Heart right ventricle (tissue), 16 donors: ENCODE measurements at regions not wholly inside any gene's neighbourhood (a gene's known extent, or its start where the extent isn't known, plus 50 kb on each side); places are given as distances from the start of the nearest gene placed in this dataset.
A peak's percentile ranks its signal among the peaks of the same experiment; 100 is the strongest.

Source experiments
- ATAC-seq, 8 donors: fragments of 200-7000 bp; cut with Tn5 transposase; one replicate each; pipeline ENCODE4 v1.9.1; 2020; ENCODE audit warnings: mild to moderate bottlenecking in 8 of 8, moderate library complexity in 8 of 8, moderate number of reproducible peaks in 1 of 8
- DNase-seq, 2 donors: peaks; one replicate each; pipeline ENCODE4 v3.0.0-alpha.2; 2020
- H3K27ac ChIP-seq, 10 donors: fragments of 200-600 bp; sonication (generic) in 2 of 10; one replicate each; pipeline versions ENCODE4 v1.5.0 to v1.8.0; 2020 to 2022; ENCODE audit warnings: mild to moderate bottlenecking in 3 of 10
- H3K27me3 ChIP-seq, 7 donors: fragments of 200-600 bp; one replicate each; pipeline ENCODE4 v1.8.0; 2021 to 2022; ENCODE audit warnings: mild to moderate bottlenecking in 2 of 7
- H3K36me3 ChIP-seq, 9 donors: fragments of 200-600 bp; sonication (generic) in 1 of 9; one replicate each; pipeline versions ENCODE4 v1.5.0 to v1.8.0; 2020 to 2022; ENCODE audit warnings: mild to moderate bottlenecking in 2 of 9
- H3K4me1 ChIP-seq, 9 donors: fragments of 200-600 bp; sonication (generic) in 1 of 9; one replicate each; pipeline versions ENCODE4 v1.5.0 to v1.8.0; 2020 to 2022; ENCODE audit warnings: mild to moderate bottlenecking in 4 of 9
- H3K4me3 ChIP-seq, 10 donors: fragments of 200-600 bp; sonication (generic) in 2 of 10; one replicate each; pipeline versions ENCODE4 v1.5.0 to v1.8.0; 2020 to 2022; ENCODE audit warnings: mild to moderate bottlenecking in 7 of 10, moderate library complexity in 2 of 10
- H3K9me3 ChIP-seq, 11 donors: fragments of 200-600 bp in 10 of 11; sonication (generic) in 2 of 11; one replicate each; pipeline versions ENCODE4 v1.5.0 to v1.8.0; 2013 to 2022; ENCODE audit warnings: mild to moderate bottlenecking in 2 of 11, control low read depth in 1 of 11, moderate library complexity in 1 of 11
- WGBS, 2 donors: extraction: QIAGEN DNeasy Blood & Tissue Kit; methylation state at CpG; one replicate each; pipeline ENCODE4 v1.1.7; 2013; ENCODE audit warnings: inconsistent platforms in 1 of 2; 5-methylcytosine and 5-hydroxymethylcytosine counted together
- intact Hi-C, 10 donors: fragments of 100-400 bp; cut with DNase I; formaldehyde crosslinking; loops; one replicate each; pipeline versions ENCODE4 v1.11.1 to v1.14.2; 2022
- TF ChIP-seq, protein P1 (sequence below), 9 donors: fragments of 200-600 bp; sonication (generic) in 2 of 9; IDR thresholded peaks; one replicate each; pipeline versions ENCODE4 v1.5.0 to v1.8.0; 2021 to 2022; ENCODE audit warnings: antibody characterized with exemption in 9 of 9, mild to moderate bottlenecking in 5 of 9, moderate library complexity in 1 of 9
- donor health status: Arrhythmogenic right ventricular cardiomyopathy.
- donor health status: ischemic (EF 13 %, LVEDD 7.1; RV severe dilation, severe dysfunction).
- donor health status: healthy with polysubstance abuse.
- donor health status: DM: no; HTN: yes; CAD: no.
- donor health status: DM: no; HTN: no; CAD: no.
- donor health status: ischemic (EF 25% LVEDD 6.9; RV normal size, moderate dysfunction).
- donor health status: ischemic (EF 25% LVEDD 5.7; RV mildly dilated, moderate dysfunction).
- donor health status: healthy.
- donor health status: DM: yes; HTN: yes; CAD: no.
- donor health status: Ischemic cardiomyopathy.
- donor health status: ischemic (EF 35%, LVEDD 5.7; RV mildly dilated, moderate dysfunction).
- donor health status: nonischemic (EF 11% LVEDD 7.7; RV severe dilation, severe dysfunction).
- donor health status: DM: yes; HTN: yes; CAD: no.
- donor health status: PGD.
- donor health status: ischemic (EF 29% LVEDD 5.4; RV normal size, mild dysfunction).
- donor health status: nonischemic (EF 23%, LVEDD 6.1; RV moderate dilation, normal function).

DNA sequence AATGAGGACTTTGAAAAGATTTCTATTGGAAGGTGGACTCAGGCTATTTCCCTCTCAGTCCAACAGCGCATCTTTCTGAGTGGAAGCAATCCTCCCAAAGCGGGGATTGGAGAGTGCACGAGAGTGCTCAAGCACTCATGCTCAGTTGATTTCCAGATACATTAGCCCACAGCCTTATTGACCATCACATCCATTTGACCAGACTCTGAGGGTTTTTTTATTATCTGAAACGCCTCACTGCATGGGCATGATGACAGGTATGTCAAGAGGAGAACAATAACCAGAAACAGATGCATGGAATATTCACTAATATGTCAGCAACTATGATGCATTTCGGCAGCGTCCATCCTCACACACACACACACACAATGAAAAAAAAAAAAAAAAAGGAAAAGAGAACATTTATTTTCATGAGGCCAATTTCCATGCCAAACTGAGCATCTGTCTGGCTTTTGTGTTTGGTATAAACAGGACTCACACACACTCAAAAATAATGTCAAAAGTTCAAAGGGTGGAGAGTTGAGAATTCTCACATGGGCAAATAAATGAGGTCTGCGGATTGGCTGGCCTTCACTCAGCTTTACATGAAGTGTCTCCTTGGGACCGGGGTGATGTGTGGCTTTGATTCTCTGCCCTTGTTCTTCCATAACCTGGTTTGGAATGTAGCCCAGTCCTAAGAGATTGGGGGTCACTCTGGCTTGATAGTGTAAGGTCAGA is 371.6 kb downstream of the MCTP2 start:
- ATAC-seq = no peak
- H3K4me1 ChIP-seq = peaks cover 0 to 15% (median 12%) of the 10 kb centered on the region in 9 donors
- WGBS, 2 donors = 36 to 39% methylated on average over 8 of the region's 8 CpGs
- TF ChIP-seq, protein P1, sequence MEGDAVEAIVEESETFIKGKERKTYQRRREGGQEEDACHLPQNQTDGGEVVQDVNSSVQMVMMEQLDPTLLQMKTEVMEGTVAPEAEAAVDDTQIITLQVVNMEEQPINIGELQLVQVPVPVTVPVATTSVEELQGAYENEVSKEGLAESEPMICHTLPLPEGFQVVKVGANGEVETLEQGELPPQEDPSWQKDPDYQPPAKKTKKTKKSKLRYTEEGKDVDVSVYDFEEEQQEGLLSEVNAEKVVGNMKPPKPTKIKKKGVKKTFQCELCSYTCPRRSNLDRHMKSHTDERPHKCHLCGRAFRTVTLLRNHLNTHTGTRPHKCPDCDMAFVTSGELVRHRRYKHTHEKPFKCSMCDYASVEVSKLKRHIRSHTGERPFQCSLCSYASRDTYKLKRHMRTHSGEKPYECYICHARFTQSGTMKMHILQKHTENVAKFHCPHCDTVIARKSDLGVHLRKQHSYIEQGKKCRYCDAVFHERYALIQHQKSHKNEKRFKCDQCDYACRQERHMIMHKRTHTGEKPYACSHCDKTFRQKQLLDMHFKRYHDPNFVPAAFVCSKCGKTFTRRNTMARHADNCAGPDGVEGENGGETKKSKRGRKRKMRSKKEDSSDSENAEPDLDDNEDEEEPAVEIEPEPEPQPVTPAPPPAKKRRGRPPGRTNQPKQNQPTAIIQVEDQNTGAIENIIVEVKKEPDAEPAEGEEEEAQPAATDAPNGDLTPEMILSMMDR (IDR thresholded peaks at IDR 0.05) = no peak
- intact Hi-C loops = no loop called here
- peaks cover 0 to 6% (median 0%) of the 10 kb centered on the region in 7 donors for H3K27me3 ChIP-seq
- no peak overlapping the region for H3K27ac ChIP-seq
- no peak overlapping the region for H3K4me3 ChIP-seq
- DNase-seq = no peak
- H3K36me3 ChIP-seq = no peaks in the 10 kb centered on the region
- no peaks in the 10 kb centered on the region for H3K9me3 ChIP-seq

- Histone ChIP-seq H3K27ac (peak overlapping the region in 2 of 10 donors; percentile 51 to 56), H3K36me3 (no peaks in the 10 kb centered on the region), H3K4me1 (peaks cover 0 to 23% (median 16%) of the 10 kb centered on the region in 9 donors), H3K4me3 (no peak overlapping the region), H3K27me3 (peaks cover 0 to 6% (median 0%) of the 10 kb centered on the region in 7 donors), H3K9me3 (no peaks in the 10 kb centered on the region)
- TF ChIP-seq, protein P1 (IDR thresholded peaks at IDR 0.05) = no peak
- ATAC-seq (no peak), DNase-seq (no peak)
- intact Hi-C loops = no loop called here
These were observed 374.9 kb downstream of the MCTP2 start for GRCh38 chr15:94606286-94606685.

- peaks cover 0 to 6% (median 0%) of the 10 kb centered on the region in 7 donors for H3K27me3 ChIP-seq
- peak in 7 of 8 donors; percentile 43 to 87 (median 73) for ATAC-seq
- peak; percentile 15 to 41 for DNase-seq
- WGBS, 2 donors = 38 to 56% methylated on average over 7 of the region's 7 CpGs
- no peaks in the 10 kb centered on the region for H3K36me3 ChIP-seq
- peaks cover 0 to 23% (median 16%) of the 10 kb centered on the region in 9 donors for H3K4me1 ChIP-seq
- TF ChIP-seq, protein P1 (IDR thresholded peaks at IDR 0.05) = no peak
- intact Hi-C loops = no loop called here
- no peak overlapping the region for H3K4me3 ChIP-seq
- no peaks in the 10 kb centered on the region for H3K9me3 ChIP-seq
- peak overlapping the region in 8 of 10 donors; percentile 6 to 56 (median 24) for H3K27ac ChIP-seq
These were observed 375.9 kb downstream of the MCTP2 start for GRCh38 chr15:94607176-94607654.

DNA sequence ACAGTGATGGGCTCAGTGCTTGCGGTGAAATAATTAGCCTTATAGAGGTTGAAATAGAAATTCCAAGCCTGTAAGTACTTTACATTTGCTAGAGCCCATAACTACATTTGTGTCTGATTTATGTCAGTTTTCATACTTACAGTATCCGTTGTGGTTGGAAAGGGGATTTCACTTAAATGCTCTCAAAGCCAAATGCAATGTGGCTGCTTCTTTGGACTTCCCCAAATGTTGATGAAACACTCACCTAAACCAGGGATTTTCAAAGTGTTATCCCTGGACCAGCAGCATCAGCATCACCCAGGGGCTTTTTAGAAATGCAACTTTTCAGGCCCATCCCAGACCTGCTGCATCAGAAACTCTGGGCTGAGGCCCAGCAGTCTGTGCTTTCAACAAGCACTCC is 378.7 kb downstream of the MCTP2 start:
- DNase-seq (no peak), ATAC-seq (no peak)
- TF ChIP-seq, protein P1 (IDR thresholded peaks at IDR 0.05) = no peak
- Histone ChIP-seq H3K4me3 (no peak overlapping the region), H3K4me1 (peaks cover 0 to 23% (median 16%) of the 10 kb centered on the region in 9 donors), H3K9me3 (no peaks in the 10 kb centered on the region), H3K27me3 (peaks cover 0 to 6% (median 0%) of the 10 kb centered on the region in 7 donors), H3K36me3 (no peaks in the 10 kb centered on the region), H3K27ac (no peak overlapping the region)
- intact Hi-C loops = no loop called here
- 42 to 44% methylated on average over 2 of the region's 2 CpGs for WGBS, 2 donors
